ENCODE measurements at regions not wholly inside any gene's neighbourhood (a gene's known extent, or its start where the extent isn't known, plus 50 kb on each side); places are given as distances from the start of the nearest gene placed in this dataset.

GRCh38 chr11:42169191-42169590 is 709.7 kb upstream of the LRRC4C start:
- no peak for TF ChIP-seq ZNF274 (IDR thresholded peaks at IDR 0.05; ENCODE audit: low read depth, low read length)
- no peak for TF ChIP-seq YY1 (IDR thresholded peaks at IDR 0.05; ENCODE audit: insufficient read depth, insufficient read length)
- no peak for TF ChIP-seq SUZ12 (IDR thresholded peaks at IDR 0.05; ENCODE audit: extremely low read depth, insufficient read depth, insufficient read length)

All from NT2/D1 (cell line).